Epithelial cell of proximal tubule (primary cell): ENCODE measurements at regions not wholly inside any gene's neighbourhood (a gene's known extent, or its start where the extent isn't known, plus 50 kb on each side); places are given as distances from the start of the nearest gene placed in this dataset.

Experiments
- DNase-seq: peaks from one replicate; pipeline ENCODE4 v3.0.0-alpha.2; 2011; ENCODE audit warnings: low read depth
- H3K4me3 ChIP-seq: 2 replicates; pipeline ENCODE4 v1.5.1; 2011; ENCODE audit warnings: low read depth, mild to moderate bottlenecking, low read length
- CTCF ChIP-seq: conservative IDR thresholded peaks from 2 replicates; pipeline ENCODE4 v1.5.1; 2012; ENCODE audit warnings: low read depth, mild to moderate bottlenecking, low read length

- DNase-seq = no peak
- no peak for TF ChIP-seq CTCF
These were observed 131.5 kb downstream of the TMEM17 start for GRCh38 chr2:62374301-62375112.

GRCh38 chr2:62372824-62373223 lies 133.2 kb downstream of the TMEM17 start:
- no peak for TF ChIP-seq CTCF
- no peak for DNase-seq
- H3K4me3 ChIP-seq = no peak overlapping the region

More at GRCh38 chr2:62374301-62375112, 131.5 kb downstream of the TMEM17 start:
- no peak overlapping the region for H3K4me3 ChIP-seq

- TF ChIP-seq CTCF = no peak
- no peak overlapping the region for H3K4me3 ChIP-seq
- DNase-seq = no peak
These were observed 135.4 kb downstream of the TMEM17 start for GRCh38 chr2:62370321-62371250.

GRCh38 chr2:62369541-62370202 lies 136.3 kb downstream of the TMEM17 start:
- no peak for TF ChIP-seq CTCF
- DNase-seq = no peak
- H3K4me3 ChIP-seq = no peak overlapping the region

- no peak for TF ChIP-seq CTCF
- no peak overlapping the region for H3K4me3 ChIP-seq
- no peak for DNase-seq
These were observed 141.0 kb downstream of the TMEM17 start for GRCh38 chr2:62364791-62365528.

- TF ChIP-seq CTCF = no peak
These were observed 142.8 kb downstream of the TMEM17 start for GRCh38 chr2:62363166-62363565.

More at GRCh38 chr2:62363166-62363565, 142.8 kb downstream of the TMEM17 start:
- H3K4me3 ChIP-seq = no peak overlapping the region
- no peak for DNase-seq
